ENCODE measurements at regions not wholly inside any gene's neighbourhood (a gene's known extent, or its start where the extent isn't known, plus 50 kb on each side); places are given as distances from the start of the nearest gene placed in this dataset.

DNA sequence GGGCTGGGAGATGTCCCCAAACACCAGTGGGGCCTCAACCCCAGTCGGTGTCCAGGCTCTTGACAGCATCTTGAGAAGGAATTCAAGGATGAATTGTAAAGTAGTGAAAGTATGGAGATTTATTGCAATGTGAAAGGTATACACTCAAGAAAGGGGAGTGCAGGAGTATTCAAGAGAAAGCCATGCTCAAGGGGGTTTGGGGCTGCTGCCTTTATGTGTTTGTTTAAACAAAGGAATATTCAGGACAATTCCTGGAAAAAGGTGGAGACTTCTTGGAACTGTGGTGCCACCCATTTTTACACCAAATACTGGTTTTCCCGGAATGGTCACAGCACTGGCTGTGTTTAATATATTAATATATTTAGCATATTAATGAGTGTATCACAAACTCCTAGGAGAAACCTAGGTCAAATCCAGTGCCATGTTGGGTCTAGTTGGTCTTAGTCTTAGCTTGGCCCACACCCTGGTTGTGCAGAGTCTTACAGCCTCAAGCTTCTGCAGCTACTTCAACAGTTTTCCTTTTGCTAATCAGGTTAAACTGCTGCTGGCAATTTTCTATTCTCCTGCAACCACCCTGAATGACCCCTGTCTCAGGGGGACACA, 138.5 kb upstream of the TMTC4 start:
- DNase-seq = no peak

DNA sequence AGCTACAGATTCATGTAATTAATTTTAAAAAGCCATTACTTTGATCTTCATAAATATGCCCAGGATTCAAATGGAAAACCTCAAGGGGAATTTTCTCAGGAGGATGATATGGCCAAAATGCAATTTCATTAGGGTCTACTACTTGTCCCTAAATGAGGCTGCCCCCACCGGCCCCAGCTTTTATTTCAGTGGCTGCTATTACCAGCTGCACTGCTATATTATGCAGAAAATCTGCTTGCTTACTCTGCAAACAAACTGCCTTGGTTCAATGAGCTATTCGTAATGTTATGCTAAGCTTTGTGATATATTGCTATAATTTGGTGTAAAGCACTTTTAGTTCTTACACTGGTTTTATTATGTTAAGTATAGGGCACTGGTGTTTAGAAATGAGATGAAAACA, 137.3 kb upstream of the TMTC4 start:
- no peak for DNase-seq

DNA sequence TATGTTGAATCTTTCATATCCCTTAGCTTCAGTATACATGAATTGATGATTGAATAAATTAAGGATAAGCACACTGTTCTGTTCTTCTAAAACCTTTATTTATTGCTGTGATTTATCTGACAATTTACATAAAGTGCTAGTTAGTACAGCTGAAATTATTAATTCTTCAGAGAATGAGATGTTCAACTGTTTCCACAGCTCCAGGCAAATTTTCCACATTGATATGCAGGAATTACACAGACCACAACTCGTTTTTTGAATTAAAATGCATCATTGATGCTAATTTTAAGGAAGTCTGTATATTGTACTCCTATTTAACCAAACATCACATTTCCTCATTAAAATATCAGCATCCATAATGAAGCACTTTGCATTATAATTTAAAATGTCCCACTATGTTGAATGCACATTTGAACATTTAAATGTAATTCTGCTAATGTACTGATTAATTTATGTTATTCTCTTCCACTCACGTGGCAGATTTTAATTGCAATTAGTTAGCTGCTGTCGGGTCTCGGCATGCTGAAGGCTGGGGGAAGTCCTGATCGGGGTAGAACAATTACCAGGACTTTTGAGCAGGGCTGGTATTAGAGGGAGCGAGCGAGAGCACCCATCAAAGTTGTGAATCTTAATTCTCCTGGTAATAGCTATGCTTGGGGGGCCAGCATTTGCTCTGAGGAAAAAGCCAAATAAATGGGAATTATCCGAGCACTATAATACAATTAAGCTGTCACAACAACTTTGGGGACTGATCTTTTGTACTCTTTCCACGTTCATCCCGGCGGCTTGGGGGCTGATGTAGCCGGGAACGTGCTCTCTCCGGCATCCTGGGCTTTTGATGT, 136.7 kb upstream of the TMTC4 start:
- no peak for DNase-seq

DNA sequence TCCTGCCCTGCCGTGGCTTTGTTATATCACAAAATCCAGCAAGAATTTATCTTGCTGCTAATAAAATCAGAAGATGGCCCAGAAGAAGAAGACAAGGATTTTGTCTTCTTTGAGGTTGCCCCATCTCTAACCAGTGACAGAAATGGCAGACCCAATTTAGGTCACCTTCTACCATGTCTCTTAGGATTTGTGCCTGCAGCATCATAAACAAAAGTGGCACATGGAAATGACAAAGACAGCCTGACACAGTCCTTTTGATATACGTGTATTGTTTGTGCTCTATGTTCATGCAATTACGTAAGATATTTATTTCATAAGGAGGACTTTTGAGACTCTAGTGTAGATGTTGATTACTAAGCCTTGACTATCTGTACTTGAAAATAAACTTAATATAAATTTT, 135.9 kb upstream of the TMTC4 start:
- DNase-seq = no peak

DNA sequence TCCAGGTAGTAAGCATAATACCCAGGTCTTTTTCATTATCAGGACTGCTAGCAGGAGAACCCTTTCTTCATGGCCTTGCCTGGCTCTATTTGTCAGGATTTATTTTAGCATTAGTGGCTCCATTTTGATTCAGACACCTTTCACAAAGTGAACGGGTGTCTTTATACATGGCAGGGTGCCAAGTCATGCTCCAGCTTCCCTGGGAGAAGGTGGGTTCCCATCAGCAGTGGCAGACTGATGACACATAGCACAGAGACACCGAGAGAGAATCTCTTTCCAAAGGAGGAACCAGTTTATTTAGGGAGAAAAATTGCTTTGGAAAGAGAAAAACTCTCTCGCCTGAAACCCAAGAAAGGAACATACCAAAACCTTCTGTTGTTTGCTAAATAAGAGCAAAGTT, 135.3 kb upstream of the TMTC4 start:
- DNase-seq = no peak

DNA sequence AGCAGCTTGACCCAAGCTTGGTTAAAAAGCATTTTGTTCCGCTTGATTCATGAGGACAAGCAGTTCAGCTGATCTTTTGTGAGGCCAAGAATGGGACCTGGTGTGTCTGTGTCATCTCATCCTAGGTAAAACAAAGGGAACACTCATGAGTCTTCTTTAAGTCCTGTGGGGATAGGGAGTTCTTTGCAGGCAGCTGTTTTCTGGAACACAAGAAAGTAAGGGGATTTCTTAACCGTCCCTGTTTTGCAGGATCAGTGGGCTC, 134.5 kb upstream of the TMTC4 start:
- no peak for DNase-seq

DNA sequence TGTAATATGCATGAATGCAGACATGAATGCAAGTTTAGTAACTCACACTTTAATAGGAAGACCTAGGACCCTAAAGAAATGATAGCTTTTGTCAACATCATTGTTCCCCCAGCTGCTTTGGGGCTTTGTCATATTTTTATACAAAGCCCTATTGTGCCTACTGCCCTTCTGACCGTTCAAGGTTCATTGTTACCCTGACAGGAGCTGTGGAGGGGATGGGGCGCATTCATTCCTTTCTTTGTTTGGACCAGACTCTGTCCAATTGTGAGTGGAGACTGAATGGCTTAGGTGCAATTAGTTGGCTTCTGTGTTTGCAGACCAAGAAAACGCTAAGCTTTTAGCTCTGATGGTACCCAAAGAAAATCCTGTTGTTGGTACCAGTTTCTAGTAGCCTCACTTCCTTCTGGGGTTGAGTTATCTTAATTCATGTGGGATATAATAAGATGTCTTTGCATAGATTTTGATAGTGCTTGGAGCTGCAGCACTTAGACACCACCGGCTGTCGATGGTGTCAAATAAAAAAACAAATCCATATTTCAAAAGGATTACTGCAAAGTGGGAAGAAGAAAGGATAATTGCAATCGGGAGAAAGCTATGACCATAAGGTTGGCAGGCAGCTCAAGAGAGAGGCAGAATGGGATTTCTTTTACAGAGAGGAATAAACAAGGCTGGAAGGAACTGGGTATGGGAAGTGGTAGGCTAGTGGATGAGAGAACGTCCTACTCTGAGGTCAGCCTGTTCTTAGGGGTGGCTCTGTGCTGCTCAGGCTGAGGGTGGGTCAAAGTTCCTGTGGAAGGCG, 133.9 kb upstream of the TMTC4 start:
- DNase-seq = peak in 13 of 58 donors; percentile 4 to 40 (median 9)

DNA sequence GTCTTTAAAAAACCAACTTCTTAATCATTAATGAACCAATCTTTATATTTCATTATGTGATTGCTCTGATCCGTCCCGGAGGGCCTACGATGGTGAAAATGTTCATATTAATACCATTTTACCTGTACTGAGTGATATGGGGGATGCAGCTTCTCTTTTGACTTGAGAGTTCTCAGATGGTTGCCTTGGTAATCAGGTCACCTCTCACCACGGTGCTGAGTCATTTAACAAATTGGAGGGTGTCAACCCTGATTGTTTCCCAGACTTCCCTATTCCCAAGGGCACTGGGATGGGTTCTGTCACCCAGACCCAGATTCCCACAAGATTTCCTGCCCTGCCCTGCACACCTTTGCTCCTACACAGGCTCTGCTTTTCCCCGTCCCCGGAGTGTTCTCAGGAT, 128.5 kb upstream of the TMTC4 start:
- no peak for DNase-seq

DNA sequence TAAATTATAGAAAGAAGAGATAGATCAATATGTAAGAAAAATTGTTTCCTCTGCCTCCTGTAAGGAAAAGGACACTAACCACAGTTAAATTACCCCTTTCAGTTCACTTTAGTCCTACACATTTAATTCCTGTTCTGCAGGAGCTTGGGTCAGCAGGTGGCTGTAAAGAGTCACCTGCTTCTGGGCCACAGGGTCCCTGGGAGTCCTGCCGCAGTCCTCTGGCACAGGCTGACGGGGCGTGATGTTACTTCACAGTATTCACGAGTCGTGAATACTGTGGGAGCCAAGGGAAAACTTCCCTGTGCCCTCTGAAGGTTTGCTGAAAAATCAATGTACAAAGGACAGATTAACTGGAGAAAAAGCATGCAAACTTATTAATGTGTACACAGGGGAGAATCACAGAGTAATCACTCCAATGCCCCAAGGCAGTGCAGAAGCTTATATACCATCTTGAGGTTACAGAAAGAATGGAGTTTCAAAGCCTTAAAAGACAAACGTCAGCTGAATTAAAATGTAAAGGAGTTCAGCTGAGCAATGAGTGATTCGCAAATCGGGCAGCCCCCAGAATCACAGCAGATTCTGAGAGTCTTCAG, 125.8 kb upstream of the TMTC4 start:
- no peak for DNase-seq

DNA sequence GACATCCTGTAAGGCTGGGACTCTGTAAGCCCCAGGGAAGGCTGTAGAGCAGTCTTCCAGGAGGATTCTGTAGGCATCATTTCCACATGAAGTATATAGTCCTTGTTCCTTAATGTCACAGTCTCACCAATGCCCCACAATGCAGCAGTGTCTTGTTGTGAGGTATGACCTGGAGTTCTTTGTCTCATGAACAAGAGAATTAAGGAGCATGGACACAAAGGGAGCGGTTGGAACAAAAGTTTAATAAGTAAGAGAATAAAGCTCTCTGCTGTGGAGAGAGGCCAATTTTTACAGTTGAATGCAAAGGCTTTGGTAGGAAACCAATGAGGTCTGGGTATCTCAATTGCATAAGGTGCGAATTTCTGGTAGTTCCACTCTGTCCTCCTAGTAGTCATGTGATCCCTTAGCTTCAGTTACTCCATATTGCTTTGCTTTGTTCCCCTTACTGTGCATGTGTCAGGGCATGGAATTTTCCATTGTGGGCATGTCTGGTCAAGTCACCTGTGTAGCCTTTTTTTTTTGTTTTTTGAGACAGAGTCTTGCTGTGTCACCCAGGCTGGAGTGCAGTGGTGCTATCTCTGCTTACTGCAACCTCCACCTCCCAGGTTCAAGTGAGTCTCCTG, 124.3 kb upstream of the TMTC4 start:
- DNase-seq = no peak

DNA sequence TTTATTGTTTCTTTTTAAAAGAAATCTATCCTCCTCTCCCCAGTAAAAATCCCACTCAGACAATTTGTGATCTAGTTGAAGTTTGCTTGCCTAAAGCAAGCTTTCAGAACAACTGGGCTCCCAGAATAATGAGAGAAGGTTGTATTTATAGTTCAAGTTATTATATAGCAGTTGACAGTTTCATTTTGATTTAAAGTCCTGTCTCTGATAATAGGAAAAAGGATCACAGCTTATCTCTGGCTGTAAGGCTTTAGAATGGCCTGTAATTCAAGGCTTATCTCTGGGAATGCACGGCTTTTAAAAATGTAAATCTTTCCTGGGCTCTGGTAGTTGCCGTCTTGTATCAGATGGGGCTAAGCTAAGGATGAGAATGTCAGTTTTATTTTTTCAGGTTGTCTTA, 123.3 kb upstream of the TMTC4 start:
- DNase-seq = no peak

DNA sequence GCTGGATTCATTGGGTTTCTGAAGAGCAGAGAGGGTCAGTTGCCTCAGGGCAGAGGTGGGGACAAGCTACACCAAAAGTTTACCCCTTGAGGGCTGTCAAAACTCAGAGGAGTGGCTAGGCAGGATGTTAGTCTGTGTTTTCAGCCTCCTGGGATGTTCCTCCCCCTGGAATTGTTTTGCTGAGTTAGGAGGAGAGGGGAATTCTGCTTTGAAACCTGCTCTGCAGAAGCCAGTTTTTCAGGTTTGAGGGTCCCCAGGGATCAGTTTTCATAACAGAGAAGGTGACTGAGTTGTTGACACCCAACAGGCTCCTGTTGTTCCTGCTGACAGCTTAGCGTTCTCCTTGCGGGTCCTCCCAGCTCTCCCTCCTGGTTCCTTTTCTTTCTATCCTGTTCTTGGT, 121.9 kb upstream of the TMTC4 start:
- no peak for DNase-seq

DNA sequence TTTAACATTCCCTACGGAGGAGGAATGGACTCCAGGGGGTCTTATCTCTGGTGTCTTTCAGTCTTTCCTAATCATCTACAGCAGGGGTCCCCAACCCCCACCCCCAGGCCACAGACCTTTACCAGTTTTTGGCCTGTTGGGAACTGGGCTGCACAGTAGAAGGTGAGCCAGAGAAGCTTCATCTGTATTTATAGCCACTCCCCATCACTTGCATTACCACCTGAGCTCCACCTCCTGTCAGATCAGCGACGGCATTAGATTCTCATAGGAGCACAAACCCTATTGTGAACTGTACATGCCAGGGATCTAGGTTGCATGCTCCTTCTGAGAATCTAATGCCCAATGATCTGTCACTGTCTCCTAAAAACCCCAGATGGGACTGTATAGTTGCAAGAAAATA, 120.0 kb upstream of the TMTC4 start:
- no peak for DNase-seq

DNA sequence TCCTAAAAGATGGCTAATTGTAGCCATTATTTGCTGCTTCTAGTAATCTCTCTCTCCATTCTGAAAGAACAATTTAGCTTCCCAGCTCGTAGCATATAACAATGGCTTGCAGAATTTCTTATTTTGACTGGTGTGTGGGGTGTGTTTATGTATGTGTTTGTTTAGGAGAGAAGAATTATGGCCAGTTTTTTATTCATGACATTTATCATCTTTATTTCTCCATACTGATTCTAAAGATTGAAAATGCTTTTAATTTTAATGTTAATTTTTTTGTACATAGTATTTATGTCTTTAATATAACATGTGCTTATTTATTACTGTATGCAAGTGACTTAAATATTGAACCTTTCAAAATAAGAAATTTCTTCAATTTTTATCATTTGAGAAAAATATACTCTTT, 115.8 kb upstream of the TMTC4 start:
- no peak for DNase-seq

DNA sequence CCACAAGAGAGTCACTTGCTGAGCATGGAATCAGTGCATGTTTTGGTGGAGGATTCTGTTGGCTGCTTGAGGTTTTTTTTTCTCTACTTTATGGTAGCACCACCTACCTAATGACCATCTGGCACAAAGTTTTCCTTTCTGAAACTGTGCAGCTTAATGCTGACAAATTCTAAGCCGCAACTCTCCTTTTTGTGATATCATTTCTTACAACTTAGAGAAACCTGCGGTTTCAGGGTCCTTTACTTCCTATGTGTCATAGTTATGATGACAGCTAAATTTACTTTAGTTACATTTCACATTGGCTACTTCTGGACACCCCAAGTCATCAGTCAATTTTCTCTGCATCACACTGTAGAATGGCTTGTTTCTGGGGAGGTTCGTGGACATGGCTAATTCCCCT, 115.4 kb upstream of the TMTC4 start:
- no peak for DNase-seq

DNA sequence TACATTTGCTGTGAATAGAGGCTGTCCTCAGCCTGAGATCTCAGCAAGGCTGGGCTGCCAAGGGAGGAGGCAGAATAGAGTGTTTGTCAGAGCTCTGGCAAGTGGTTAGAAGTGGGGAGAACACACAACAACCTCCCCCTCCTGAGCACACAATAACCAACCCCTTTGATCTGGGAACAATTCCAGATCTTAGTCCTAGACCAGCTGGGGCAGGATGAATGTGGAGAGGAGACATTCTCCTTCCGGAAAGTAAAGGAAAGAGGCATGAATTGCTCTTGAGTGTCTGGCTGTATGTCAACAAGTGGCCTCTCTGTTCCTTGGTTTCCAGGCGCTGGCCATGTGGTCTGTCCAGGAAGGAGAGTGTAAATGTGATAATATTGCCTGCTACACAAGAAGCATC, 114.9 kb upstream of the TMTC4 start:
- DNase-seq = peak in 48 of 58 donors; percentile 12 to 76 (median 54)

DNA sequence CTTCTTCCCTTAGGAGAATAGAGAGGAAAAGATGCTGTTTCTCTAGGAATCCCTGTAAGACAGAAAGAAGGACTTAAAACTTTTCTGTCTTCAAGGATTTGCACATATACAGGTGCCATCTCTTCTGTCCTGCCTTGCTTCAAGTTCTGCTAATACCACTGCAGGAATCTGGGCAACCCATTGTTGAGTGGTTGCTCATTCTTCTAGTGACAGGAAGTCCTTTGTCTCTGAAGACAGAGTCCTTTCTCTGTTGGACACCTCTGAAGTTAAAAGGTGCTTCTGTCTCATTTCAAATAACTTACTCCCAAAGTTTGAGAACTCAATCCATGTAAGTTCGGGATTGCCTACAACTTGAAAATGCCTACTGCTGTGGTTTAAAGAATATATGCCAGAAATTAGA, 114.4 kb upstream of the TMTC4 start:
- no peak for DNase-seq

DNA sequence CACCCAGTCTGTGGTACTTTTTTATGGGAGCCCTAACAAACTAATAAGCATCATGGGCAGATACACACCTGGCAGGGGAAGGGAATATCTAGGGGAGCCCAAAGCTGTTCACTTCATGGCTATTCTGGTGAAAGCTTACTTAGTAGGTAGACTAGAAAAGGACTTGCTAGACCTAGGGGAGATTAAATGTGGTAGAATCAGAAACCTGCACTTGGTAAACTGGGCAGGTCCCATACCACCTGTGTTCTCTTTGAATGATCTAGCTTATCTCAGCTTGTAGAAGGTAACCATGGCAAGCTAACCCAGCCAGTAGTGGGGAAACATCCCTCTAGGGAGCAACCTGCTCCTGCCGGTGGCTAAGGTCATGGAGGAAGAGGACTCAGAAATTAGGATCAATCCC, 113.9 kb upstream of the TMTC4 start:
- DNase-seq = no peak

DNA sequence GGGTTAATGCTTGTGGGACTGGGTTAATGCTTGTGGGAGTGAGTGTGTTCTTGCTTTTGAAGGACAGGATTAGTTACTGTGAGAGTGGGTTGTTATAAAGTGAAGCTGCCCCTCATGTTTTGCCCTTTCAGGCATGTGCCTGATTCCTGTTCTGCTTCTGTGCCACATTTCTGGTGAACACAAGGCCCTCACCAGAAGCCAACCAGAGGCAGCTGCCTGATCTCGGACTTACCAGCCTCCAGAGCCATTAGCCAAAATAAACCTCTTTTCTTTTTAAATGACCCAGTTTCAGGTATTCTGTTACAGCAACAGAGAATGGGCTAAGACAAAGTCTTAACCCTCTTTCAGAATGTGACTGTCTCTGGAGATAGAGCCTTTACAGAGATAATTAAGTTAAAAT, 113.3 kb upstream of the TMTC4 start:
- DNase-seq = no peak

DNA sequence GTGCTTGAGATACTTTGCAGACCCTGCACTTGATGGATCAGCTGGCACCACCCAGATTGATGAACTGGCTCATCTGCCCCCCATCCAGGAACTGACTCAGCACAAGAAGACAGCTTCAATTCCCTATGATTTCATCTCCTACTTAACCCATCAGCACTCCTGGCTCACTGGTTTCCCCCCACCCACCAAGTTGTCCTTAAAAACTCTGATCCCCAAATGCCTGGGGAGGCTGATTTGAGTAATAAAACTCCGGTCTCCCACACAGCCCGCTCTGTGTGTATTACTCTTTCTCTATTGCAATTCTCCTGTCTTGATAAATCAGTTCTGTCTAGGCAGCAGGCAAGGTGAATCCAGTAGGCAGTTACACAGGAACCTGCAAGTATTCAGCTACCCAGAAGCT, 102.1 kb upstream of the TMTC4 start:
- DNase-seq = peak in 1 of 58 donors; percentile 3

DNA sequence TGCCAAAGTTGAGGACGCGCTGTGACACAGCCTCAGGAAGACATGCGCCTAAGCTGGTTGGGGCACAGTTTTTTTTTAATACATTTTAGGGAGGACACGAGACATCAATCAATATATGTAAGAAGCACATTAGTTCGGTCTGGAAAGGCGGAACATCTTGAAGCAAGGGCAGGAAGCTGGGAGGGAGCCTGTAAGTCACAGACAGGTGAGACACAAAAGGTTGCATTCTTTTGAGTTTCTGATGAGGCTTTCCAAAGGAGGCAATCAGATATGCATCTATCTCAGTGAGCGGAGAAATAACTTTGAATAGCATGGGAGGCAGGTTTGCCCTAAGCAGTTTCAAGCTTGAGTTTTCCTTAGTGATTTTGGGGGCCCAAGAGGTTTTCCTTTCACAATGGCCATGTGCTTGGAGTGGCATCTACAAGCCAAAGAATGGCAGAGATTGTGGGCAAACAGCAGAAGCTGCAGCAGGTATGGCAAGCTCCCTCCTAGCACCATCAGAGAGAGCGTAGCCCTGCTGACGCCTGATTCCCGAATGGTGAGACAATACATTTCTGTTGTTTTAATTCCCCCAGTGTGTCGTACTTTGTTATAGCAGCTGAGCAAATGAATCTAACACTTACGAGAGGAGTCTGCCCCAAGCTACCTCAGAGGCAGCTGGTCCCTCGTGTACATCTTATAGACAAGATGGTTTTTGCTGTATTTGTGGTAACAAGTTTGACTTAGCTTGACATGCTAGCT, 99.5 kb upstream of the TMTC4 start:
- no peak for DNase-seq

All from anterior cingulate cortex (tissue), 58 donors.